HL-60 (cell line): ENCODE measurements at regions not wholly inside any gene's neighbourhood (a gene's known extent, or its start where the extent isn't known, plus 50 kb on each side); places are given as distances from the start of the nearest gene placed in this dataset.

Experiments
- CTCF ChIP-seq: IDR thresholded peaks from one replicate; pipeline ENCODE4 v1.5.1; 2011; ENCODE audit warnings: low read length, control low read depth, inconsistent platforms; ENCODE audit not compliant: insufficient read depth
- GABPA ChIP-seq: IDR thresholded peaks from 2 replicates; pipeline ENCODE4 v1.6.1; 2012; ENCODE audit warnings: low read depth
- POLR2AphosphoS5 ChIP-seq: IDR thresholded peaks from 2 replicates; pipeline ENCODE4 v1.6.1; 2012; ENCODE audit warnings: low read depth
- REST ChIP-seq: IDR thresholded peaks from 2 replicates; pipeline ENCODE4 v1.6.1; 2012; ENCODE audit warnings: low read depth; ENCODE audit not compliant: insufficient replicate concordance
- SPI1 ChIP-seq: IDR thresholded peaks from 2 replicates; pipeline ENCODE4 v1.6.1; 2012; ENCODE audit warnings: low read depth, mild to moderate bottlenecking, borderline replicate concordance

- TF ChIP-seq POLR2AphosphoS5 (no peak), CTCF (no peak), REST (no peak), GABPA (no peak), SPI1 (no peak)
These were observed 250.3 kb upstream of the KLHL29 start for GRCh38 chr2:23134726-23135125.
